ENCODE measurements at regions not wholly inside any gene's neighbourhood (a gene's known extent, or its start where the extent isn't known, plus 50 kb on each side); places are given as distances from the start of the nearest gene placed in this dataset.

DNA sequence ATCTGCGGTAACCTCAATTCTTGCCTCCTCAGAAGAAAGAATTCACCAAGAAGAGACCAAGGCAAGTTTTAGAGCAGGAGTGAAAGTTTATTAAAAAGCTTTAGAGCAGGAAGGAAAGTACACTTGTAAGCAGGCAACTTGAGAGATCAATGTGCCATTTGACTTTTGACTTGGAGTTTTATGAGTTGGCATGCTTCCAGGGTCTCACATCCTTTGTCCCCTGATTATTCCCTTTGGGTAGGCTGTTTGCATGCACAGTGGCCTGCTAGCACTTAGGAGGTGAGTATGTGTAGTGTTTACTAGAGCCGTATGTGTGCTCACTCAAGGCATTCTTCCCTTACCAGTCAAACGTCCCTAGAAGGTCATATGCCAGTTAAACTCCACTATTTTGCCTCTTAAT lies 111.0 kb upstream of the RAI14 start:
- Histone ChIP-seq H3K36me3 (ENCODE audit: insufficient read depth, low read depth, low read length) (peaks cover 5% of the 10 kb centered on the region; the same call in 1 of the 2 replicates), H3K9ac (ENCODE audit: low read depth, low read length) (no peak overlapping the region), H3K4me3 (ENCODE audit: low read length) (no peak overlapping the region), H3K4me1 (ENCODE audit: insufficient read depth, low read length) (peaks cover 14% of the 10 kb centered on the region), H3K27me3 (ENCODE audit: insufficient read depth, low read length) (no peaks in the 10 kb centered on the region), H3K27ac (ENCODE audit: low read length) (no peak overlapping the region), H3K9me3 (ENCODE audit: insufficient read depth, low read depth, low read length) (peaks cover 37% of the 10 kb centered on the region)

DNA sequence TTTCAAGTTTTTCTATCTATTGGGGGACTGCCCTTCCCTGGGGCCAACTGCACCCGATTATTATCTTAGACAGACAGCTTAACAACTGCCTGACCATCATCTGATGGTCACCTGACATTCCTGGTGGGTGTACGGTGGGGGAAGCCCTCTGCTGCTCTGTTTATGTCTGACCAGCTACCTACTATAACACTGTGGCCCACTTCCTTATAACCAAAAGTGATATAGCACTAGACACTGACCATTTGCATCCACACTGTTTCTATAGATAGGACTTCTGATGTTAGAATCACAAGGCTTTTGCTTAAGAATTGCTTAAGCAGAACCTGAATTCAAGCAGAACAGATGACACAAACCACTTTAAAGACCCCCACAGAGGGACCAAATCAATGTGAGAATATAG lies 110.5 kb upstream of the RAI14 start:
- Histone ChIP-seq H3K27ac (ENCODE audit: low read length) (no peak overlapping the region), H3K9ac (ENCODE audit: low read depth, low read length) (no peak overlapping the region), H3K27me3 (ENCODE audit: insufficient read depth, low read length) (no peaks in the 10 kb centered on the region), H3K4me3 (ENCODE audit: low read length) (no peak overlapping the region), H3K36me3 (ENCODE audit: insufficient read depth, low read depth, low read length) (peaks cover 5% of the 10 kb centered on the region; the same call in 1 of the 2 replicates), H3K9me3 (ENCODE audit: insufficient read depth, low read depth, low read length) (peaks cover 37% of the 10 kb centered on the region), H3K4me1 (ENCODE audit: insufficient read depth, low read length) (peaks cover 14% of the 10 kb centered on the region)

DNA sequence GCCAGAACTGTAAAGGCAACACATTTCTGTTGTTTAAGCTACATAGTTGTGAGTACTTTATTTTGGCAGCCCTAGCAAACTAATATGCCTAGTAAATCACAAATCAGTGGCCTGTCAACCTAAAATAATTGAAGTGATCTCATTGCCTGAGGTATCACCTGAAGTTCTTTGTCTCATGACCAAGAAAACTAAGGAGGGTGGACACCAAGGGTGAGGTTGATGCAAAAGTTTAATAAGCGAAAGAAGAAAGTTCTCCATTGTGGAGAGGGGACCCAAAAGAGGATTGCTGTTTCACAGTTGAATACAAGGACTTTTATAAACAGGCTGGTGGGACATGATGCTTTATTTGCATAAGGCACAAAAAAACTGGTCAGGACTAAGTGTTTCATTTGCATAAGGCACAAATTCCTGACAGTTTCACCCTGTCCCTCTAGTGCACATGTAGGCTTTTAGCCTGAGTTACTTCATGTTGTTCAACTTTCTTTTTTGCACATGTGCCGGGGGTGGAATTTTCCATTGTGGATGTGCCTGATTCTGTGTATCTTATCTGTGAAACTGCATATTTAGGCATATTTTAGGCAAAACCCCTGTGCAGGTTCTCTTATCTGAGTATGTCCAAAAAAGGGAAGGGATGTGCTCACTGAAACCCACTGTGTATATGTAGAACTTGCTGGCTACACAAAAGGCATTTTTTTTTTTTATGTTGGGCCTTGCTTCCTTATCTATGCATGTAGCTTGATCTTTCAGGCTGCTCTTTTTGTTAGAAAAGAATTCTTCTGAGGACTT lies 108.6 kb upstream of the RAI14 start:
- Histone ChIP-seq H3K27ac (ENCODE audit: low read length) (peak overlapping the region; percentile 82), H3K9ac (ENCODE audit: low read depth, low read length) (peak overlapping the region; percentile 42; the same call in 1 of the 2 replicates), H3K27me3 (ENCODE audit: insufficient read depth, low read length) (no peaks in the 10 kb centered on the region), H3K4me3 (ENCODE audit: low read length) (peak overlapping the region; percentile 23), H3K9me3 (ENCODE audit: insufficient read depth, low read depth, low read length) (peaks cover 37% of the 10 kb centered on the region), H3K36me3 (ENCODE audit: insufficient read depth, low read depth, low read length) (peaks cover 5% of the 10 kb centered on the region; the same call in 1 of the 2 replicates), H3K4me1 (ENCODE audit: insufficient read depth, low read length) (peaks cover 14% of the 10 kb centered on the region)

DNA sequence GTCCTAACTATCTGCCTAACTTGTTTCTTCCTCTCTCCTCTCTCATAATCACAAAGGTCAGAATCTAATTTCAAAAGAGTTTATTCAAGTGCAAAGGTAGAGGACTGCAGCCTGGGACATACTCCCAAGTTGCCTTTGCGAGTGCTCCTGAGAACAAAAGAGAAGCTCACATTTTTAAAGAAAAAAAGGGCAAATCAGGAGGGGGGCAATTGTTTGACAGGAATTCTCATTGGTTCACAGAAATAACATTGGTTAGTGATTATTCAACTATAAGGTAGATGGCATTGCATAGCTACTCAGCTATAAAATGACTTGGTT lies 108.1 kb upstream of the RAI14 start:
- H3K9me3 ChIP-seq (ENCODE audit: insufficient read depth, low read depth, low read length): peaks cover 37% of the 10 kb centered on the region
- H3K4me1 ChIP-seq (ENCODE audit: insufficient read depth, low read length): peaks cover 14% of the 10 kb centered on the region
- H3K36me3 ChIP-seq (ENCODE audit: insufficient read depth, low read depth, low read length): peaks cover 5% of the 10 kb centered on the region; the same call in 1 of the 2 replicates
- H3K27ac ChIP-seq (ENCODE audit: low read length): no peak overlapping the region
- peak overlapping the region; percentile 24; the same call in 1 of the 2 replicates for H3K4me3 ChIP-seq (ENCODE audit: low read length)
- no peaks in the 10 kb centered on the region for H3K27me3 ChIP-seq (ENCODE audit: insufficient read depth, low read length)
- H3K9ac ChIP-seq (ENCODE audit: low read depth, low read length): 0 out of 2 replicates have a peak overlapping the region, but pooled peaks have one; percentile 43

DNA sequence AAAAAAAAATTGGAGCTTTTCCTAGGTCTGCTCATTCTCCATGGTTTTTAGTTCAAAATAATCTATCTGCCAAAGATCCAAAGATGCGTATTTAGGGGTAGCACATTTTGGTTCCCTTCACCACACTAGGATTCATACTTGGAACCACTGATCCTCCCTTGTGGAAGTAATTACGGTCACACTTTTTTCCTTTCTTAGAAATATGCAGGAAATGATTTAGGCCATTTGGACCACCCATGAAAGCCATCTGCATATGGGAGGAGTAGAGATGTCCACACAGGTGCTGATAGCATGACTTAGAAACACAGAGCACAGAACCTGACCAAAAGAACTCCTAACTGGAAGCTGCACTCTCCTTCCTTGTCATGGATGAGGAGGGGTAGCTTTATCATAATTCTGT lies 105.9 kb upstream of the RAI14 start:
- Histone ChIP-seq H3K9ac (ENCODE audit: low read depth, low read length) (no peak overlapping the region), H3K36me3 (ENCODE audit: insufficient read depth, low read depth, low read length) (peaks cover 5% of the 10 kb centered on the region; the same call in 1 of the 2 replicates), H3K9me3 (ENCODE audit: insufficient read depth, low read depth, low read length) (peaks cover 24% of the 10 kb centered on the region), H3K4me1 (ENCODE audit: insufficient read depth, low read length) (peaks cover 14% of the 10 kb centered on the region), H3K4me3 (ENCODE audit: low read length) (no peak overlapping the region), H3K27me3 (ENCODE audit: insufficient read depth, low read length) (no peaks in the 10 kb centered on the region), H3K27ac (ENCODE audit: low read length) (no peak overlapping the region)

DNA sequence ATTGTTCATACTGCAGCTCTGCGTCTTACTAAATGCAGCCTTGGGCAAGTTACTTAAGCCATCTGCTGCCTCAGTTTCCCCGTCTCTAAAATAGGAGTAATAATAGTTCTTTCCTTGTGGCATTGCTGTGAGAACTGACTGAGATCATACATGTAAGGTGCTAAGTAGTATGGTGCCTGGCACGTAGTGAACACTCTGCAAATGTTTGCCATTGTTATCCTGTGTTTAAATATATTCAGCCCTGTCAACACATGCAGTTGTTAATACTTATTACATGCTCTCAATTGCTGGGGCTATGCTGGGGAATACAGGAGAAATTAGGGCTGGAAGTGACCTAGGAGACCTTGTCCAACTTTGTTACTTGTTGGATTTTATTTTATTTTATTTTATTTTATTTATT lies 105.2 kb upstream of the RAI14 start:
- H3K27ac ChIP-seq (ENCODE audit: low read length): no peak overlapping the region
- peaks cover 17% of the 10 kb centered on the region for H3K9me3 ChIP-seq (ENCODE audit: insufficient read depth, low read depth, low read length)
- H3K27me3 ChIP-seq (ENCODE audit: insufficient read depth, low read length): no peaks in the 10 kb centered on the region

DNA sequence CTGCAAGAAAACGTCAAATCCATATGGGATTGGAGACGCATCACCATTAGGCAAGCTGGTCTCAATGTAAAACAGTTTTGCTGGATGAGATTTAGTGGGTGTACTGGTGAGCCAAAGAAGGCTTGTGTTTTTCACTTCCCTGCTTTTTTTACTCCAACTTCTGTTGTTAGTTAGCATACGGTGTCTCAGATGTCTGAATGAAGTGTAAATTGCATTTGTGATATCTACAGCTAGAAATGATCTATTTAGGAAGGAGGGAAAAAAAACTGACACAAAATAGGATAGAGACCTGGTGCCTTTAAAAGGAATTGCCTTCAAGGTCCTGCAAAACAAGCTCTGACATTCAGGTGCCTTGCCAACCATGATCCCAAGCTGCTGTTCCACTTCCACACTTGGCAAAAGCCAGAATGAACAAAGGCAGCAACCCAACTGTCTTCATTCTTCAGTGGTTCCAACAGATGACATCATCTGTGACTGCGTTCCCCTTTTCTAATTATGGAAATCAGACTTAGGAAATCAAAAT lies 104.2 kb upstream of the RAI14 start:
- Histone ChIP-seq H3K9me3 (ENCODE audit: insufficient read depth, low read depth, low read length) (peaks cover 7% of the 10 kb centered on the region), H3K4me1 (ENCODE audit: insufficient read depth, low read length) (peaks cover 14% of the 10 kb centered on the region), H3K27me3 (ENCODE audit: insufficient read depth, low read length) (no peaks in the 10 kb centered on the region), H3K36me3 (ENCODE audit: insufficient read depth, low read depth, low read length) (peaks cover 3% of the 10 kb centered on the region; the same call in 1 of the 2 replicates), H3K4me3 (ENCODE audit: low read length) (no peak overlapping the region), H3K27ac (ENCODE audit: low read length) (no peak overlapping the region), H3K9ac (ENCODE audit: low read depth, low read length) (no peak overlapping the region)

More for the DNA sequence above, 105.2 kb upstream of the RAI14 start:
- H3K4me3 ChIP-seq (ENCODE audit: low read length): no peak overlapping the region
- no peak overlapping the region for H3K9ac ChIP-seq (ENCODE audit: low read depth, low read length)
- H3K4me1 ChIP-seq (ENCODE audit: insufficient read depth, low read length): peaks cover 14% of the 10 kb centered on the region
- H3K36me3 ChIP-seq (ENCODE audit: insufficient read depth, low read depth, low read length): peaks cover 5% of the 10 kb centered on the region; the same call in 1 of the 2 replicates

DNA sequence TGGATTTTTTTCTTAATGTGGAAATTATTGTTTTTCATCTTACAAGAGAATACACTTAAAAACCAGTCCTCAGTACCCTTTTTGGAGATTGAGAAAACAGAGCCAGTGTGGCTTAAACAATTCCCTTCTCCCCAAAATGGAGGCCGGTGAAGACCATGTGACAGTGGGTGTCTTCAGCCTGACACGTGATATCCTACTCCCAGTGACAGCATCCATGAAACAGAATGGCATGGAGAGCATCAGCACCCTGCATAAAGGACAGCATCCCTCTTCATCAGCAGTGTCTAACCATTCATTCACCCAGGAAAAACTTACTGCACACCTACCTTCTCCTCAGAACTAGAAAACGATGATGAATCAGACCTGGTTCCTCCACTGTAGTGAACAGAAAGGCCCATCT lies 103.4 kb upstream of the RAI14 start:
- no peaks in the 10 kb centered on the region; the same call in 1 of the 2 replicates for H3K9me3 ChIP-seq (ENCODE audit: insufficient read depth, low read depth, low read length)
- no peak overlapping the region for H3K27ac ChIP-seq (ENCODE audit: low read length)
- H3K9ac ChIP-seq (ENCODE audit: low read depth, low read length): no peak overlapping the region
- H3K4me1 ChIP-seq (ENCODE audit: insufficient read depth, low read length): peaks cover 9% of the 10 kb centered on the region
- no peaks in the 10 kb centered on the region for H3K36me3 ChIP-seq (ENCODE audit: insufficient read depth, low read depth, low read length)
- H3K4me3 ChIP-seq (ENCODE audit: low read length): no peak overlapping the region
- H3K27me3 ChIP-seq (ENCODE audit: insufficient read depth, low read length): no peaks in the 10 kb centered on the region

DNA sequence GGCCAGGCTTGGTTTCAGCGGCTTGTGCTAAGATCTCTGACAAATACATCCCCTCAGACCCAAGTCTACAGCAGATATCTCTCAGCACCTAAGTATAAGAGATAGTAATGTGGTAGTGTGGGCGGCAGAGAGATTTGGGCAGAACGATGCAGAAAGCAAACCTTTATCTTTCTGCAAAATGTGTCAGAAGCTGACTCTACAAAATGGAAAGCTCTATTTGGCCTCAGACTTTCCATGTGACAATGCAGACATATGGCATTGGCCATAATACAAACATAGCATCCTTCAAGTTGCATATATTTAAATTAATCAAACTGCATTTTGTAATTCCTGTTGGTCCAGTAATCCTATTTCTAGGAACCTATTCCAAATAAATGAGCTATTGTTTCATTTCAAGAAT lies 102.5 kb upstream of the RAI14 start:
- H3K9ac ChIP-seq (ENCODE audit: low read depth, low read length): no peak overlapping the region
- no peaks in the 10 kb centered on the region for H3K9me3 ChIP-seq (ENCODE audit: insufficient read depth, low read depth, low read length)
- no peaks in the 10 kb centered on the region for H3K36me3 ChIP-seq (ENCODE audit: insufficient read depth, low read depth, low read length)
- no peak overlapping the region for H3K4me3 ChIP-seq (ENCODE audit: low read length)
- no peak overlapping the region for H3K27ac ChIP-seq (ENCODE audit: low read length)
- peaks cover 5% of the 10 kb centered on the region for H3K4me1 ChIP-seq (ENCODE audit: insufficient read depth, low read length)
- no peaks in the 10 kb centered on the region for H3K27me3 ChIP-seq (ENCODE audit: insufficient read depth, low read length)

DNA sequence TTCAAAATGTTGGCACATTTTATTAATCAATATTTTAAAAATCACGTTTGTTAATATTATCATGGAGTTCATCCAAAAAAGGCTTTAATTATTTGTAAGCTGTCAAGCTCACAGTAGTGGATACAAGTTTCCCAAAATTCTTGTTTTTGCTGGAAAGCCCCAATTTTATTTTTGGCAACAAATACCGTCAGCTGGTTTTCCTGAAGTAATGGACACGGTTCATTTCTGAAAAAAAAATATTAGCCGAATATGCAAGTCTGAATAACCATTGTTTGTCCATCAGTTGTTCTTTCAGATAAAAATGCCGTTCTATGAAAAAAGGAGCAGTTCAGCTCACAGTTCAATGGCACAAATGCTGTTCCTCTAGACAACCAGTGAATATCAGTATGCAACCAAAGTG lies 101.5 kb upstream of the RAI14 start:
- H3K36me3 ChIP-seq (ENCODE audit: insufficient read depth, low read depth, low read length): no peaks in the 10 kb centered on the region
- no peaks in the 10 kb centered on the region for H3K9me3 ChIP-seq (ENCODE audit: insufficient read depth, low read depth, low read length)
- no peak overlapping the region for H3K9ac ChIP-seq (ENCODE audit: low read depth, low read length)
- H3K27me3 ChIP-seq (ENCODE audit: insufficient read depth, low read length): no peaks in the 10 kb centered on the region
- H3K4me3 ChIP-seq (ENCODE audit: low read length): no peak overlapping the region
- no peaks in the 10 kb centered on the region for H3K4me1 ChIP-seq (ENCODE audit: insufficient read depth, low read length)
- H3K27ac ChIP-seq (ENCODE audit: low read length): no peak overlapping the region

DNA sequence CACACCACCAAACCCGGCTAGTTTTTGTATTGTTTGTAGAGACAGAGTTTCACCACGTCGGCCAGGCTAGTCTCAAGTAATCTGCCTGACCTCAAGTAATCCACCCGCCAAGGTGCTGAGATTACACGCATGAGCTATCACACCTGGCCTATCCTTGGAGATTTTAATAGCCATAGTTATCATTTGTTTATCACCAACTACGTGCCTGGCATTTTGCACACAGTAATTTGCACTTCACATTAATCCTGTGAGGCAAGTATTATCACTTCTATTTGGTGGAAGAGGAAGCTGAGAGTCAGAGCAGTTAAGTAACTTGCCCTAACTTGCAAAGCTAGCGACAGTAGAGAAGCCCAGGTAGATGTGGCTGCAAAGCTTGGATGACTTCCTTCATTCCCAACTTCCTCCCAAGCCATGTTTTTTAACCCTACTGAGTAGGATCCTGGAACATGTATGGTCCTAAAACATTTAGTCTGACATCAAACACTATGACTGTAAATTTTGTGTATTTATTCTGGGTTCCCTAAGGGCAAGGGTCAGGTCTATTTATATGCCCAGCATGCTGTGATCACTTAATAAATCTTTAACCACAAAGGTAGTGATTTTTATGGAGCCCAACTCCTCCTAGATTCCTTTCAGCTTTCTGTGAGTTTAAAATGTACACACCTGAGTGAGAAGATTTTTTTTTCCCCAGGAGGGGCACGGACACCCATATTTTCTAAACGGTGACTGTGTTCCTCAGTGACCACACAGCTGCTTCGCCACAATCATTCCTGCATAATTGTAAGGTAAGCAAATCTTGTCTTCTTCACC lies 100.2 kb upstream of the RAI14 start:
- Histone ChIP-seq H3K9ac (ENCODE audit: low read depth, low read length) (no peak overlapping the region), H3K4me3 (ENCODE audit: low read length) (no peak overlapping the region)

DNA sequence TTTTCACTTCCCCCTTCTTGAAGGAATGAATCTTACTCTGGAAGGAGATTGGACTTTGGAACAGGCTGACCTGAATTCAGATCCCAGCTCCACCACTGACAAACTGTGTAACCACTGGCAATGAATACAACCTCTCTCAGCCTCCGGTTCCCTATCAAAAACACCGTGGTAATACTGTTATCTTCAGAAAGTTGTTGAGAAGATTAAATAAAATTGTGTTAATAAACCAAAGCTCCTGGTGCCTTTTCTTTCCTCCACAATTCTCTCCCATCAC lies 99.7 kb upstream of the RAI14 start:
- Histone ChIP-seq H3K9me3 (ENCODE audit: insufficient read depth, low read depth, low read length) (no peaks in the 10 kb centered on the region), H3K36me3 (ENCODE audit: insufficient read depth, low read depth, low read length) (no peaks in the 10 kb centered on the region), H3K4me1 (ENCODE audit: insufficient read depth, low read length) (no peaks in the 10 kb centered on the region), H3K27me3 (ENCODE audit: insufficient read depth, low read length) (no peaks in the 10 kb centered on the region), H3K9ac (ENCODE audit: low read depth, low read length) (no peak overlapping the region), H3K27ac (ENCODE audit: low read length) (no peak overlapping the region), H3K4me3 (ENCODE audit: low read length) (no peak overlapping the region)

More for the DNA sequence above, 100.2 kb upstream of the RAI14 start:
- H3K27me3 ChIP-seq (ENCODE audit: insufficient read depth, low read length): no peaks in the 10 kb centered on the region
- no peak overlapping the region for H3K27ac ChIP-seq (ENCODE audit: low read length)
- no peaks in the 10 kb centered on the region for H3K4me1 ChIP-seq (ENCODE audit: insufficient read depth, low read length)
- H3K36me3 ChIP-seq (ENCODE audit: insufficient read depth, low read depth, low read length): no peaks in the 10 kb centered on the region
- H3K9me3 ChIP-seq (ENCODE audit: insufficient read depth, low read depth, low read length): no peaks in the 10 kb centered on the region

Measured in iPS-20b (cell line).